Hypothalamus (tissue), 51 donors: ENCODE measurements at regions not wholly inside any gene's neighbourhood (a gene's known extent, or its start where the extent isn't known, plus 50 kb on each side); places are given as distances from the start of the nearest gene placed in this dataset.
"Not testable (repeated sequence)": the region's sequence is repeated elsewhere in the genome, so short reads cannot be mapped to it uniquely, and the experiment has no call there.

Source experiments
- DNase-seq, 51 donors: peaks; one replicate each; lab custom pipeline; 2025; lab: John Stamatoyannopoulos, UW

- DNase-seq, result no peak
Measured at GRCh38 chrX:118212817-118213183, 96.2 kb upstream of the KLHL13 start.

DNA sequence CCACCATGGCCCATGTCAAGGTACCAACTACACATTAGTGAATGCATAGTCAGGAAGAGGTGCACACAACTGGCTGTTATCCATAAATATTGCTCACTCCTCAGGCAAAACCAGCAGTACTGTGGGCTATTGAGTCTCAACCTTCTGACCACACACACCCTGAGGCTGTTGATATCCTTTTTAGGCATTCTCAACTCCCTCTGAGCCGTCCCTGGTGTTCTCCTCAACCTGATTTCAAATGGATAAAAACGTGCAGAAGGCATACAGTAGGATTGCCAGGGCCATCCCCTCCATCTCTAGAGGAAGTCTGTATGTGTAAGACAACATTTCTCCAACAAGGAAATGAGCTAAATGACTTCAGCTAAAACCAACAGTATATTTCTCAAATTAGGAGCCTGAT lies 98.7 kb upstream of the KLHL13 start:
- DNase-seq, result no peak

- no peak for DNase-seq
Measured at GRCh38 chrX:118216087-118216486, 99.5 kb upstream of the KLHL13 start.

DNA sequence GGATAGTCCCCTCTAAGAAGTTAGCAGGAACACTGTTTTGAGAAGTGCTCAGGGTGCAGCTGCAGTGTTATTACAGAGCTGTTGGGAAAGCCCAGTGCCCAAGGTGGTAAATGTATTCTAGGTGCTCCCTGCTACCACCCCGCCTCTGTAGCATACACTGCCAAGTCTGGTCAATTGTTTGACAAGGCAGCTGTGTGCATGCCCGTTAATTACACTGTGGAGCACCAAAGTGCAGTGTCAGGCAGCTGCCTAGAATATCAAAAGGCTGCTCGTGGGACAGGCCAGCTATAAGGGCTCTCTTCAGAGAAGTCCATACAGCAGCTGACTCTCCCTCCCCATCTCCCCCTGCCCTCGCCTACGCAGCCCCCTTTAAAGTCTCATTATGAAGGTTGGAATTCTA lies 99.9 kb upstream of the KLHL13 start:
- DNase-seq, result peak in 2 of 51 donors; percentile 0

- DNase-seq, result no peak
Measured at GRCh38 chrX:118218079-118218478, 101.5 kb upstream of the KLHL13 start.

DNA sequence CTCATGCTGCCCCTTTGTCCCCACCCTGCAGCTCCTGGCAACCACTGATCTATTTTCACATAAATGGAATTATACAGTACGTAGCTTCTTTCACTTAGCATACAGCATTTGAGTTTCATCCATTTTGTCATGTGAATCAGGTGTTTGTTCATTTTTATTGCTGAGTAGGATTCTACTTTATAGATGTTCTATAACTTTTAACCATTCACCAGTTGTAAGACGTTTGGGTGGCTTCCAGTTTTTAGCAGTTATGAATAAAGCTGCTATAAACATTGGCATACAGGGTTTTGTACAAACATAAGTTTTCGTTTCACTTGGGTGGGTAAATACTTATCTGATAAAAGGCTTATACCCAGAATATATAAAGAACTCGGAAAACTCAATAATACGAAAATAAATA lies 102.3 kb upstream of the KLHL13 start:
- no peak for DNase-seq

DNA sequence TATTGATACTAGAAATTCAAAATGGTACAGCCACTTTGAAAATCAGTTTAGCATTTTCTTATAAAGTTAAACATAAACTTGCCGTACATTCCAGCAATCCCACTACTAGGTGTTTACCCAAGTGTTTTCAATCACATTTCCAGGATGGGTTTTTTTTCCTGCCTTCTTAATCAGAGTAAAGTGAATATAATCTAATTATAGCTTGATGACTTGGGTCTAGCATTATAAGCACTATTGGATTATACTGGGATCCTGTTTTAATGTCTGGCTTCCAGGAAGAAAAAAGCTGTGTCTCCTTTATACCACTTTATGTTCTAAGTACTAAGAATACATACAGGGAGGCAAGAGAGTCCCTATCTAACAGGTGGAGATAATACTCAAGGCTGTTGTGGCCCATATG lies 103.3 kb upstream of the KLHL13 start:
- DNase-seq, result no peak

DNA sequence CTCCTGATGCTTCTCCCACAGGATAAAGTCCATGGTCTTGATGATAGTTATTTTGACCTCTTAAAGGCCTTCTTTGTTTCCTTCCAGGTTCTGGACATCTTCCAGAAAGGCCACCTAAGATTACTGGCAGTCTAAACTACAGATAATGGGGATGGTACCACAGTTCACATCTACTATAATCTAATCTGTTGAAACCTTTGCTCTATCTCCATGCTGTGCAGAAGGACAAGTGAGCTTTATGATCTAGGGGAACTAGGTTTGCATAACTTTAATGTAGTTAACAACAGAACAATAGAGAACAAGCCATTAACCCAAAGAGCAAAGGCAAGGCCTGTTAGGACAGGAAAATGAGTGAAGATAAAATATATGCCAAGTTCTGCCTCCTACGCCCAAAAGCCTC lies 103.9 kb upstream of the KLHL13 start:
- DNase-seq, result no peak

DNA sequence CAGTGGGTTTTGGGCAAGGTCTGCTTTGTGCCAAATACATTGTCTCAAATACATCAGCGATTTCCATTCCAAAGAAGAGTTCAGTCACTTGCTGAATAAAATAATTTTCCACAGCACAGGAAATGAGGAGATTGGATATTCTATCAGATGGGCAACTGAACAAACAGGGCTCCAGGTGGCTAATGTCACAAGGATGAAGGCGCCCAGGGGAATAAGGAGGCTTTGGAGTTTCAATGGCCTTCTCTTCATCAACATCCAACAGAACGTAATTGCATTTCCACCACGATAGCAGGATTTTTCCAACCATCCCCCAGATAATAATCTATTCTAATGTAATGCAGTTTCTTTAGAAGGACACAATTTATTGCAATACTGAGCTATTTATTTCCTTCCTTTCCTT lies 104.7 kb upstream of the KLHL13 start:
- DNase-seq, result no peak

GRCh38 chrX:118221733-118222132 lies 105.1 kb upstream of the KLHL13 start:
- no peak for DNase-seq

- no peak for DNase-seq
Measured at GRCh38 chrX:118222421-118222820, 105.8 kb upstream of the KLHL13 start.

- no peak for DNase-seq
Measured at GRCh38 chrX:118225711-118226428, 109.3 kb upstream of the KLHL13 start.

DNA sequence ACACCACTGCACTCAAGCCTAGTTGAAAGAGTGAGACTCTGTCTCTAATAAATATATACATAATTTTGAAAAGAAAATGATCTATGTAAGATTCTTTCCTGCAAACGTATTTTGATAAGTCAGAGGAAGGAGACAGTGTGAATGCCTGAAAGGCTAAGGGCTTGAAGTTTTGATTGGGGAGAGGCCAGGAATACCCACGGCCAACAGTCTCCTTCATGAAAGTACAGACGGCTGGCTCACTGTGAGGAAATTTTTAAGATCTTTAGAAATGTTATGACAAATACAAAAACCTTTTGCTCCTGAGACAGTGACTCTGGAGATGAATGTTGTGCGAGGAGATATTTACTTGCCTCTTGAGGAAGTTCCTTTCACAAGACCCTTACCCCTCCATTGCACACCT lies 111.4 kb upstream of the KLHL13 start:
- no peak for DNase-seq

- no peak for DNase-seq
Measured at GRCh38 chrX:118228456-118228855, 111.8 kb upstream of the KLHL13 start.

- no peak for DNase-seq
Measured at GRCh38 chrX:118231464-118231863, 114.4 kb upstream of the WDR44 start.

DNA sequence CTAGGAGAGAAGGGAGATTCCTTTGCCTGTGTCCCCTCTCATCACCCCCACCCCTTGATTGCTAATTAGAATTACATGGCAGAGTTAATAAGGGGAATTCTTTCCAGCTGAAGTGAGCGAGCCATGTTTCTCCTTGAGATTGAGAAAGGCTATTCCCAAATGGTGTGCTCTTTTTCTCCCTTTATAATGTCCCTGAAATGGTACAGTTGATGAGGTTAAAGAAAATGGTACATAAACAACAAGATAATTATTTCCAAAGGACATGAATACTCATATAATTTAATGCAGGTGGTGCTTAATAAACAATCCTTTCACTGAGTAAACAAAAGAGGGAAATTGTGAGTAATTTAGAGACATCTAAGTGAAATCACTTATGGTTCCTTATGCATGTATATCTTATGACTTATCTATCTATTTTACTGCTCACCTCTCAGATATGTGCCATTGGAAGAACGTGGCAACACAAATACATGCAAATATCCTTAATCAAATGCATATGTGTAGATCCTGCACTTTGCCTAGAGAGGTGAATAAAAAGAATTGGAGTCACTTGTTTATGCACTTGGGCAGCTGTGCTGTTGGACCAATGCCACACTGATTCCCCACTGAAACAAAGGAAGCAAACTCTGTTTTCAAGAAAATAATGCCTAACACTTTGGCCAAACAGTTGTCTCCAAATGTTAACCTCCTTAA lies 106.6 kb upstream of the WDR44 start:
- DNase-seq, result no peak

- DNase-seq, result no peak
Measured at GRCh38 chrX:118239913-118240698, 105.8 kb upstream of the WDR44 start.

DNA sequence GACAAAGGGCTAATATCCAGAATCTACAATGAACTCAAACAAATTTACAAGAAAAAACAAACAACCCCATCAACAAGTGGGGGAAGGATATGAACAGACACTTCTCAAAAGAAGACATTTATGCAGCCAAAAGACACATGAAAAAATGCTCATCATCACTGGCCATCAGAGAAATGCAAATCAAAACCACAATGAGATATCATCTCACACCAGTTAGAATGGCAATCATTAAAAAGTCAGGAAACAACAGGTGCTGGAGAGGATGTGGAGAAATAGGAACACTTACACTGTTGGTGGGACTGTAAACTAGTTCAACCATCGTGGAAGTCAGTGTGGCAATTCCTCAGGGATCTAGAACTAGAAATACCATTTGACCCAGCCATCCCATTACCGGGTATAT lies 98.9 kb upstream of the WDR44 start:
- DNase-seq, result not testable (repeated sequence)

DNA sequence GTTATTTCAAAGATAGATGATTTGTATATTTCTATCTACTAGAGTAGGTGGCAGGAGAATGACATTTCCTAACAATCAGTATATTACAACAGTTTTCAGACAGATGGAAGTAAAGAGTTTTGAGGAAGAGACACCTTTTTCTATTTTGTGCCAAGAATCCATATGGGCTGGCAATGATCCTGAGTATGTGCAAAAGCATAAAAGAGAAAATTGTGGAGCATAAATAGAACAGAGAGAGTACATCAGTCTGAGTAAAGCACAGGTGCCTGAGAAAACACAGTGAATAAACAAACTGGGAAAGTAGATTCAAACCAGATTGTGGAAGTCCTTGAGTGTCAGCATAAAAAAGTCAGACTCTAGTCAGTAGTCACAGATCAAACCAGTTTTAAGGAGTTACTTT lies 96.8 kb upstream of the WDR44 start:
- no peak for DNase-seq

DNA sequence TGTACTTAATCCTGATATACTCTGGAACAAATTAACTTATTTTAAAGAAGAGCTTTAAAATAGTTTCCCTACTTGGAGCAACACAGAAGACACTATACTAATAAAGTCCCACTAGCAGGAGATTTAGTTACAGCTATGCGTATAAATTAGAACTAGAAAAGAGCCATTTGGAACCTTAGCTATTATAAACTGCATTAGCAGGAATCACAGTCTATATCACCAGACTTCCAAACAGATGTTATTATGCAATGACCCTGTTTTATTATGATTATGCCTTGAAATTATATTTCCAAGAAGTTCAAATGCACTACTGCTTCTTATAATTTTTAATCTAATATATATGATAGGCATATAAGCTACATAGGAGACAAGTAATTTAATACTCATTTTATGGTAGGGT lies 95.5 kb upstream of the WDR44 start:
- no peak for DNase-seq

DNA sequence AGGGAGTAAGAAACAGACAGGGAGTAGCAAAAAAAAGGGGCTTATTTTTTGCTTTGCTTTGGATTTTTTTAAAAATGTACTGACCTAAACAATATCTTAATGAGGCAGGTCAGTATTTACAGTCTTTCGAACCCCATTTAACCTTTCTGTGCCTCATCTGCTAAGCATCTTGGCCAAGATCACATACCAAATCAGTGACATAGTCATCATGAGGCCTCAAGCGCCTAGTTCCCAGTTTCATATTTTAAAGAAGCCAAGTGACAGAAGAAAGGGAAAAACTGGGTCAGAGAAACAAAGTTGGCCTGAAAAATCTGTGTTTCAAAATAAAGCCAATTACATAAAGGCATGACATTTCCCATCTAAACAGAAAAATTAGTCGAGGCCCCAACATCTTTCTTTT lies 94.6 kb upstream of the WDR44 start:
- no peak for DNase-seq

- DNase-seq, result no peak
Measured at GRCh38 chrX:118252967-118253366, 92.9 kb upstream of the WDR44 start.
